ENCODE measurements at regions not wholly inside any gene's neighbourhood (a gene's known extent, or its start where the extent isn't known, plus 50 kb on each side); places are given as distances from the start of the nearest gene placed in this dataset.

DNA sequence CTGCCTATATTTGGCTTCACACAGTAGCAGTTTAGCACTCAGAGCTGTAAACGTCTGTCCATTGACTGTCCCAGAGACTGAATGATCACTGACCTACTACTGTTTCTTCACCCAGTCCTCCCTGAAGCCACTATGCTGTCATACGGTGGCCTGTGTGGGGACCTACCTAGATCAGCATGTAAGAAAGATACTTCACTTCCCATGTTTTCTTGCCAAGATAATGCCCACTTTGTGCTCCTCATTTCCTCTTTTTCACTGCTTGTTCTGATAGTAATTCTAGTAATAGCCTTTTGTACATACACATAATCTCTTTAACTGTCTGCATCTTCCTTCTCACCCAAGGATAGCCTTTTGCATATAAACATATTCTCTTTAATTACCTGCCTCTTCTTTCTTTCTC lies 109.9 kb upstream of the TIAM2 start:
- Histone ChIP-seq H3K9me3 (ENCODE audit: insufficient read depth, low read length) (no peaks in the 10 kb centered on the region), H3K9me2 (replicated peaks; ENCODE audit: insufficient read depth, low read length) (no peaks in the 10 kb centered on the region), H3K79me2 (ENCODE audit: insufficient read depth, low read length) (no peaks in the 10 kb centered on the region), H3K36me3 (ENCODE audit: low read length) (no peaks in the 10 kb centered on the region), H4K20me1 (ENCODE audit: low read depth, low read length) (no peaks in the 10 kb centered on the region), H3K9ac (ENCODE audit: low read length) (no peak overlapping the region), H3K4me3 (ENCODE audit: insufficient read depth, low read length, poor library complexity, severe bottlenecking) (no peak overlapping the region), H3K4me2 (ENCODE audit: low read depth, low read length, poor library complexity, severe bottlenecking) (no peak overlapping the region), H3F3A (ENCODE audit: insufficient read depth) (0 out of 2 replicates have a peak, but pooled peaks cover 3% of the 10 kb centered on the region), H2AFZ (ENCODE audit: low read depth, low read length, severe bottlenecking) (no peak overlapping the region), H3K27me3 (ENCODE audit: low read length) (no peaks in the 10 kb centered on the region), H3K27ac (ENCODE audit: low read depth, low read length) (no peak overlapping the region)
- TF ChIP-seq, protein P1, sequence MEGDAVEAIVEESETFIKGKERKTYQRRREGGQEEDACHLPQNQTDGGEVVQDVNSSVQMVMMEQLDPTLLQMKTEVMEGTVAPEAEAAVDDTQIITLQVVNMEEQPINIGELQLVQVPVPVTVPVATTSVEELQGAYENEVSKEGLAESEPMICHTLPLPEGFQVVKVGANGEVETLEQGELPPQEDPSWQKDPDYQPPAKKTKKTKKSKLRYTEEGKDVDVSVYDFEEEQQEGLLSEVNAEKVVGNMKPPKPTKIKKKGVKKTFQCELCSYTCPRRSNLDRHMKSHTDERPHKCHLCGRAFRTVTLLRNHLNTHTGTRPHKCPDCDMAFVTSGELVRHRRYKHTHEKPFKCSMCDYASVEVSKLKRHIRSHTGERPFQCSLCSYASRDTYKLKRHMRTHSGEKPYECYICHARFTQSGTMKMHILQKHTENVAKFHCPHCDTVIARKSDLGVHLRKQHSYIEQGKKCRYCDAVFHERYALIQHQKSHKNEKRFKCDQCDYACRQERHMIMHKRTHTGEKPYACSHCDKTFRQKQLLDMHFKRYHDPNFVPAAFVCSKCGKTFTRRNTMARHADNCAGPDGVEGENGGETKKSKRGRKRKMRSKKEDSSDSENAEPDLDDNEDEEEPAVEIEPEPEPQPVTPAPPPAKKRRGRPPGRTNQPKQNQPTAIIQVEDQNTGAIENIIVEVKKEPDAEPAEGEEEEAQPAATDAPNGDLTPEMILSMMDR (IDR thresholded peaks at IDR 0.05; ENCODE audit: insufficient read depth, low read length, poor library complexity, severe bottlenecking): no peak
- TF ChIP-seq EZH2phosphoT487 (conservative IDR thresholded peaks at IDR 0.05; ENCODE audit: low read length): no peak

DNA sequence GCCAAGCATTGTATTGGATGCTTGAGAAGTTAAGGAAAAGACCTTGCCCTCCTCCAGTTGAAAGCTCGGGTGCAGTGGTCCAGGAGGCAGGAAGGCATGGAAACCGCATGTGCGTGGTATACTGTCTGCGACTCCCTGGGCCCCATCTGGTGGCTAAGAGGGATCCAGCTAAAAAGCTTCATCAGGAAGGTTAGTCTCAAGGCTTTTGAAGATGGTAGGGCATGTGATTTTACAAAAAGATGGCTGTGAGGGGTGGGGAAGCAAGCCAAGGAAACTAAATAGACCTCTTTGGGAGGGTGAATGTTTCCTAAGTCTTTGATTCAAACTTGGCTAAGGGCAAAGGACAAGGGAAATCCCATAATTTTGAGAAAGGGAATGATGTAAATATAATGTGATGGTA lies 109.1 kb upstream of the TIAM2 start:
- Histone ChIP-seq H2AFZ (ENCODE audit: low read depth, low read length, severe bottlenecking) (no peak overlapping the region), H3K36me3 (ENCODE audit: low read length) (no peaks in the 10 kb centered on the region), H3K27me3 (ENCODE audit: low read length) (no peaks in the 10 kb centered on the region), H3K9me3 (ENCODE audit: insufficient read depth, low read length) (no peaks in the 10 kb centered on the region), H3K9ac (ENCODE audit: low read length) (no peak overlapping the region), H3K27ac (ENCODE audit: low read depth, low read length) (no peak overlapping the region), H3F3A (ENCODE audit: insufficient read depth) (0 out of 2 replicates have a peak, but pooled peaks cover 3% of the 10 kb centered on the region), H3K79me2 (ENCODE audit: insufficient read depth, low read length) (no peaks in the 10 kb centered on the region), H3K9me2 (replicated peaks; ENCODE audit: insufficient read depth, low read length) (no peaks in the 10 kb centered on the region), H3K4me2 (ENCODE audit: low read depth, low read length, poor library complexity, severe bottlenecking) (no peak overlapping the region), H3K4me3 (ENCODE audit: insufficient read depth, low read length, poor library complexity, severe bottlenecking) (no peak overlapping the region), H4K20me1 (ENCODE audit: low read depth, low read length) (no peaks in the 10 kb centered on the region)
- TF ChIP-seq, protein P1 (IDR thresholded peaks at IDR 0.05; ENCODE audit: insufficient read depth, low read length, poor library complexity, severe bottlenecking): no peak
- no peak for TF ChIP-seq EZH2phosphoT487 (conservative IDR thresholded peaks at IDR 0.05; ENCODE audit: low read length)

DNA sequence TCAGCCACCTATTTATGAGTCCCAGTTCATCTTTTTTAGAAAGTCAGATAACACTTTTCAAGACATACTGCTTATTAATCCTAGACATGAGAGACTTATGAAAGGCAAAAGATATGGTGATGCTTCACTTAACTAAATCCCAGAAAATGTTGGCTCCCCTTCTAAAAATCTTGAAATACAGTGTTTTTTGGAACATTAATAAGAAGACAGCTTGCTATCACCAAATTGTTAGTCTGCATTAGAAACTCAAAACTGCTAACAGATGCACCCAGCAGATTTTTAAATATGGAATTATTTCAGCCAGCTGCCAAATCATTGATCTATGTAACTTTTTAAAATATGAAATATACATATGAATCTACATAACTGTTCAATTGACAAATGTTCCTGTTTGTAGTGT lies 108.6 kb upstream of the TIAM2 start:
- Histone ChIP-seq H3K4me3 (ENCODE audit: insufficient read depth, low read length, poor library complexity, severe bottlenecking) (no peak overlapping the region), H3K9me3 (ENCODE audit: insufficient read depth, low read length) (no peaks in the 10 kb centered on the region), H3K27me3 (ENCODE audit: low read length) (no peaks in the 10 kb centered on the region), H3K4me2 (ENCODE audit: low read depth, low read length, poor library complexity, severe bottlenecking) (no peak overlapping the region), H3K9ac (ENCODE audit: low read length) (no peak overlapping the region), H3K9me2 (replicated peaks; ENCODE audit: insufficient read depth, low read length) (no peaks in the 10 kb centered on the region), H2AFZ (ENCODE audit: low read depth, low read length, severe bottlenecking) (no peak overlapping the region), H4K20me1 (ENCODE audit: low read depth, low read length) (no peaks in the 10 kb centered on the region), H3K79me2 (ENCODE audit: insufficient read depth, low read length) (no peaks in the 10 kb centered on the region), H3K27ac (ENCODE audit: low read depth, low read length) (no peak overlapping the region), H3K36me3 (ENCODE audit: low read length) (no peaks in the 10 kb centered on the region), H3F3A (ENCODE audit: insufficient read depth) (0 out of 2 replicates have a peak, but pooled peaks cover 3% of the 10 kb centered on the region)
- TF ChIP-seq EZH2phosphoT487 (conservative IDR thresholded peaks at IDR 0.05; ENCODE audit: low read length): no peak
- TF ChIP-seq, protein P1 (IDR thresholded peaks at IDR 0.05; ENCODE audit: insufficient read depth, low read length, poor library complexity, severe bottlenecking): no peak
